ENCODE measurements at regions not wholly inside any gene's neighbourhood (a gene's known extent, or its start where the extent isn't known, plus 50 kb on each side); places are given as distances from the start of the nearest gene placed in this dataset.

- Histone ChIP-seq H3K9me2 (replicated peaks; ENCODE audit: insufficient read depth, low read length) (no peaks in the 10 kb centered on the region), H4K20me1 (ENCODE audit: insufficient read depth, low read depth, low read length) (no peaks in the 10 kb centered on the region), H3K36me3 (ENCODE audit: insufficient read depth, low read length) (no peaks in the 10 kb centered on the region), H2AFZ (ENCODE audit: low read length) (no peak overlapping the region), H3K4me1 (ENCODE audit: low read length) (no peaks in the 10 kb centered on the region), H3K27me3 (ENCODE audit: low read length) (no peaks in the 10 kb centered on the region), H3K9me3 (ENCODE audit: low read length) (peaks cover 11% of the 10 kb centered on the region), H3K4me3 (ENCODE audit: low read length) (no peak overlapping the region), H3K9ac (ENCODE audit: low read length) (no peak overlapping the region), H3K4me2 (ENCODE audit: low read depth, low read length, poor library complexity, severe bottlenecking) (no peak overlapping the region), H3K27ac (ENCODE audit: low read length) (no peak overlapping the region), H3K79me2 (ENCODE audit: low read length) (no peaks in the 10 kb centered on the region)
- DNase-seq: no peak
These were observed 1964.1 kb upstream of the CDH9 start for GRCh38 chr5:29002481-29002880.

GRCh38 chr5:29001666-29002065 lies 1963.3 kb upstream of the CDH9 start:
- H4K20me1 ChIP-seq (ENCODE audit: insufficient read depth, low read depth, low read length): no peaks in the 10 kb centered on the region
- H3K36me3 ChIP-seq (ENCODE audit: insufficient read depth, low read length): no peaks in the 10 kb centered on the region
- no peaks in the 10 kb centered on the region for H3K79me2 ChIP-seq (ENCODE audit: low read length)
- no peak overlapping the region for H3K4me2 ChIP-seq (ENCODE audit: low read depth, low read length, poor library complexity, severe bottlenecking)
- peaks cover 11% of the 10 kb centered on the region for H3K9me3 ChIP-seq (ENCODE audit: low read length)
- H3K27me3 ChIP-seq (ENCODE audit: low read length): no peaks in the 10 kb centered on the region
- no peak overlapping the region for H2AFZ ChIP-seq (ENCODE audit: low read length)
- DNase-seq: no peak
- H3K4me1 ChIP-seq (ENCODE audit: low read length): no peaks in the 10 kb centered on the region
- no peaks in the 10 kb centered on the region for H3K9me2 ChIP-seq (replicated peaks; ENCODE audit: insufficient read depth, low read length)
- H3K9ac ChIP-seq (ENCODE audit: low read length): no peak overlapping the region
- H3K4me3 ChIP-seq (ENCODE audit: low read length): no peak overlapping the region
- H3K27ac ChIP-seq (ENCODE audit: low read length): no peak overlapping the region

- DNase-seq: no peak
- peaks cover 25% of the 10 kb centered on the region for H3K9me3 ChIP-seq (ENCODE audit: low read length)
- H3K27ac ChIP-seq (ENCODE audit: low read length): no peak overlapping the region
- no peaks in the 10 kb centered on the region for H4K20me1 ChIP-seq (ENCODE audit: insufficient read depth, low read depth, low read length)
- H3K79me2 ChIP-seq (ENCODE audit: low read length): no peaks in the 10 kb centered on the region
- H3K4me1 ChIP-seq (ENCODE audit: low read length): no peaks in the 10 kb centered on the region
- no peaks in the 10 kb centered on the region for H3K27me3 ChIP-seq (ENCODE audit: low read length)
- H2AFZ ChIP-seq (ENCODE audit: low read length): no peak overlapping the region
- H3K36me3 ChIP-seq (ENCODE audit: insufficient read depth, low read length): no peaks in the 10 kb centered on the region
- no peak overlapping the region for H3K9ac ChIP-seq (ENCODE audit: low read length)
- H3K9me2 ChIP-seq (replicated peaks; ENCODE audit: insufficient read depth, low read length): no peaks in the 10 kb centered on the region
- H3K4me3 ChIP-seq (ENCODE audit: low read length): no peak overlapping the region
- H3K4me2 ChIP-seq (ENCODE audit: low read depth, low read length, poor library complexity, severe bottlenecking): no peak overlapping the region
These were observed 1946.3 kb upstream of the CDH9 start for GRCh38 chr5:28984639-28985038.

GRCh38 chr5:28975508-28975907 lies 1937.1 kb upstream of the CDH9 start:
- H4K20me1 ChIP-seq (ENCODE audit: insufficient read depth, low read depth, low read length): no peaks in the 10 kb centered on the region
- H3K4me2 ChIP-seq (ENCODE audit: low read depth, low read length, poor library complexity, severe bottlenecking): no peak overlapping the region
- no peak overlapping the region for H2AFZ ChIP-seq (ENCODE audit: low read length)
- no peaks in the 10 kb centered on the region for H3K79me2 ChIP-seq (ENCODE audit: low read length)
- no peaks in the 10 kb centered on the region for H3K9me2 ChIP-seq (replicated peaks; ENCODE audit: insufficient read depth, low read length)
- peaks cover 2% of the 10 kb centered on the region; the same call in 1 of the 2 replicates for H3K9me3 ChIP-seq (ENCODE audit: low read length)
- H3K27me3 ChIP-seq (ENCODE audit: low read length): no peaks in the 10 kb centered on the region
- no peaks in the 10 kb centered on the region for H3K4me1 ChIP-seq (ENCODE audit: low read length)
- H3K36me3 ChIP-seq (ENCODE audit: insufficient read depth, low read length): no peaks in the 10 kb centered on the region
- H3K4me3 ChIP-seq (ENCODE audit: low read length): no peak overlapping the region
- no peak overlapping the region for H3K27ac ChIP-seq (ENCODE audit: low read length)
- no peak overlapping the region for H3K9ac ChIP-seq (ENCODE audit: low read length)
- no peak for DNase-seq

GRCh38 chr5:28967848-28968247 lies 1929.5 kb upstream of the CDH9 start:
- H3K9ac ChIP-seq (ENCODE audit: low read length): no peak overlapping the region
- no peak overlapping the region for H3K4me2 ChIP-seq (ENCODE audit: low read depth, low read length, poor library complexity, severe bottlenecking)
- H3K79me2 ChIP-seq (ENCODE audit: low read length): no peaks in the 10 kb centered on the region
- no peaks in the 10 kb centered on the region for H3K9me2 ChIP-seq (replicated peaks; ENCODE audit: insufficient read depth, low read length)
- H4K20me1 ChIP-seq (ENCODE audit: insufficient read depth, low read depth, low read length): no peaks in the 10 kb centered on the region
- no peak overlapping the region for H2AFZ ChIP-seq (ENCODE audit: low read length)
- peaks cover 20% of the 10 kb centered on the region for H3K9me3 ChIP-seq (ENCODE audit: low read length)
- no peak overlapping the region for H3K27ac ChIP-seq (ENCODE audit: low read length)
- H3K27me3 ChIP-seq (ENCODE audit: low read length): no peaks in the 10 kb centered on the region
- no peaks in the 10 kb centered on the region for H3K36me3 ChIP-seq (ENCODE audit: insufficient read depth, low read length)
- H3K4me1 ChIP-seq (ENCODE audit: low read length): no peaks in the 10 kb centered on the region
- no peak for DNase-seq
- no peak overlapping the region for H3K4me3 ChIP-seq (ENCODE audit: low read length)

- no peak overlapping the region for H3K27ac ChIP-seq (ENCODE audit: low read length)
- no peaks in the 10 kb centered on the region for H4K20me1 ChIP-seq (ENCODE audit: insufficient read depth, low read depth, low read length)
- H3K4me3 ChIP-seq (ENCODE audit: low read length): no peak overlapping the region
- H3K4me1 ChIP-seq (ENCODE audit: low read length): no peaks in the 10 kb centered on the region
- H3K9me3 ChIP-seq (ENCODE audit: low read length): peaks cover 26% of the 10 kb centered on the region
- H3K4me2 ChIP-seq (ENCODE audit: low read depth, low read length, poor library complexity, severe bottlenecking): no peak overlapping the region
- no peaks in the 10 kb centered on the region for H3K36me3 ChIP-seq (ENCODE audit: insufficient read depth, low read length)
- H2AFZ ChIP-seq (ENCODE audit: low read length): no peak overlapping the region
- no peaks in the 10 kb centered on the region for H3K79me2 ChIP-seq (ENCODE audit: low read length)
- H3K9me2 ChIP-seq (replicated peaks; ENCODE audit: insufficient read depth, low read length): no peaks in the 10 kb centered on the region
- H3K9ac ChIP-seq (ENCODE audit: low read length): no peak overlapping the region
- H3K27me3 ChIP-seq (ENCODE audit: low read length): no peaks in the 10 kb centered on the region
- DNase-seq: no peak
These were observed 1923.4 kb upstream of the CDH9 start for GRCh38 chr5:28961816-28962215.

GRCh38 chr5:28958581-28958980 lies 1920.2 kb upstream of the CDH9 start:
- Histone ChIP-seq H3K79me2 (ENCODE audit: low read length) (no peaks in the 10 kb centered on the region), H3K4me1 (ENCODE audit: low read length) (no peaks in the 10 kb centered on the region), H3K9me3 (ENCODE audit: low read length) (peaks cover 20% of the 10 kb centered on the region), H3K4me2 (ENCODE audit: low read depth, low read length, poor library complexity, severe bottlenecking) (no peak overlapping the region), H3K4me3 (ENCODE audit: low read length) (no peak overlapping the region), H3K9ac (ENCODE audit: low read length) (no peak overlapping the region), H3K27me3 (ENCODE audit: low read length) (no peaks in the 10 kb centered on the region), H4K20me1 (ENCODE audit: insufficient read depth, low read depth, low read length) (no peaks in the 10 kb centered on the region), H3K36me3 (ENCODE audit: insufficient read depth, low read length) (no peaks in the 10 kb centered on the region), H2AFZ (ENCODE audit: low read length) (no peak overlapping the region), H3K9me2 (replicated peaks; ENCODE audit: insufficient read depth, low read length) (no peaks in the 10 kb centered on the region), H3K27ac (ENCODE audit: low read length) (no peak overlapping the region)
- no peak for DNase-seq

GRCh38 chr5:28957450-28957849 lies 1919.1 kb upstream of the CDH9 start:
- Histone ChIP-seq H3K79me2 (ENCODE audit: low read length) (no peaks in the 10 kb centered on the region), H2AFZ (ENCODE audit: low read length) (no peak overlapping the region), H3K4me1 (ENCODE audit: low read length) (no peaks in the 10 kb centered on the region), H3K36me3 (ENCODE audit: insufficient read depth, low read length) (no peaks in the 10 kb centered on the region), H3K27me3 (ENCODE audit: low read length) (no peaks in the 10 kb centered on the region), H3K9ac (ENCODE audit: low read length) (no peak overlapping the region), H3K27ac (ENCODE audit: low read length) (no peak overlapping the region), H3K9me3 (ENCODE audit: low read length) (peaks cover 19% of the 10 kb centered on the region), H3K4me3 (ENCODE audit: low read length) (no peak overlapping the region), H3K4me2 (ENCODE audit: low read depth, low read length, poor library complexity, severe bottlenecking) (no peak overlapping the region), H4K20me1 (ENCODE audit: insufficient read depth, low read depth, low read length) (no peaks in the 10 kb centered on the region), H3K9me2 (replicated peaks; ENCODE audit: insufficient read depth, low read length) (no peaks in the 10 kb centered on the region)
- DNase-seq: no peak

- H3K27me3 ChIP-seq (ENCODE audit: low read length): no peaks in the 10 kb centered on the region
These were observed 1915.7 kb upstream of the CDH9 start for GRCh38 chr5:28954074-28954473.

More at GRCh38 chr5:28954074-28954473, 1915.7 kb upstream of the CDH9 start:
- H3K27ac ChIP-seq (ENCODE audit: low read length): no peak overlapping the region
- H3K4me2 ChIP-seq (ENCODE audit: low read depth, low read length, poor library complexity, severe bottlenecking): no peak overlapping the region
- H3K9ac ChIP-seq (ENCODE audit: low read length): no peak overlapping the region
- H3K9me2 ChIP-seq (replicated peaks; ENCODE audit: insufficient read depth, low read length): no peaks in the 10 kb centered on the region
- H2AFZ ChIP-seq (ENCODE audit: low read length): no peak overlapping the region
- no peaks in the 10 kb centered on the region for H4K20me1 ChIP-seq (ENCODE audit: insufficient read depth, low read depth, low read length)
- H3K9me3 ChIP-seq (ENCODE audit: low read length): peaks cover 7% of the 10 kb centered on the region
- no peak for DNase-seq
- no peaks in the 10 kb centered on the region for H3K36me3 ChIP-seq (ENCODE audit: insufficient read depth, low read length)
- H3K4me1 ChIP-seq (ENCODE audit: low read length): no peaks in the 10 kb centered on the region
- no peaks in the 10 kb centered on the region for H3K79me2 ChIP-seq (ENCODE audit: low read length)
- no peak overlapping the region for H3K4me3 ChIP-seq (ENCODE audit: low read length)

Measured in Karpas-422 (cell line).